GM10266 (cell line): ENCODE measurements at regions not wholly inside any gene's neighbourhood (a gene's known extent, or its start where the extent isn't known, plus 50 kb on each side); places are given as distances from the start of the nearest gene placed in this dataset.

Experiments
- DNase-seq: peaks from one replicate; pipeline ENCODE4 v3.0.0; 2012; ENCODE audit errors: extremely low spot score
- TF ChIP-seq, protein P1 (sequence below): IDR thresholded peaks from 2 replicates; pipeline ENCODE4 v1.5.1; 2012; ENCODE audit warnings: mild to moderate bottlenecking, low read depth; ENCODE audit not compliant: control insufficient read depth, insufficient read depth; ENCODE audit errors: missing control alignments

DNA sequence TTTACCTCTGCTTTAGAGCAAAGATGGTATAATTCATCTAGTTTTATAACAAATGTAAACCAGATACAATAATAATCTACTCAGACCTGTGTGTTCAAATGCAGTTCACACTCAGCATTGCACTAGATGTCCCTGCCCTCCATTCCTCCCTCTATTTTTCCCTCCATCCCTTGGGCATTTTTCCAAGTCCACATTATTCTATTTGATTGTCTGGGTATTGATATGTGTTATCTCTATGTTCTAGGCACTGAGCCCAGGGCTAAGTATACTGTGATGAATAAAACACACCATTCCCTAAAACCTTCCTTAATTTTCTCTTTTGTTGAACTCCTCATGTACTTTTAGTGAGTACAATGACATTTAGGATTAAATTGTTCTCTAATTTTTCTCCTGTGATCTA lies 66.2 kb upstream of the HMCN1 start:
- no peak for DNase-seq
- TF ChIP-seq, protein P1, sequence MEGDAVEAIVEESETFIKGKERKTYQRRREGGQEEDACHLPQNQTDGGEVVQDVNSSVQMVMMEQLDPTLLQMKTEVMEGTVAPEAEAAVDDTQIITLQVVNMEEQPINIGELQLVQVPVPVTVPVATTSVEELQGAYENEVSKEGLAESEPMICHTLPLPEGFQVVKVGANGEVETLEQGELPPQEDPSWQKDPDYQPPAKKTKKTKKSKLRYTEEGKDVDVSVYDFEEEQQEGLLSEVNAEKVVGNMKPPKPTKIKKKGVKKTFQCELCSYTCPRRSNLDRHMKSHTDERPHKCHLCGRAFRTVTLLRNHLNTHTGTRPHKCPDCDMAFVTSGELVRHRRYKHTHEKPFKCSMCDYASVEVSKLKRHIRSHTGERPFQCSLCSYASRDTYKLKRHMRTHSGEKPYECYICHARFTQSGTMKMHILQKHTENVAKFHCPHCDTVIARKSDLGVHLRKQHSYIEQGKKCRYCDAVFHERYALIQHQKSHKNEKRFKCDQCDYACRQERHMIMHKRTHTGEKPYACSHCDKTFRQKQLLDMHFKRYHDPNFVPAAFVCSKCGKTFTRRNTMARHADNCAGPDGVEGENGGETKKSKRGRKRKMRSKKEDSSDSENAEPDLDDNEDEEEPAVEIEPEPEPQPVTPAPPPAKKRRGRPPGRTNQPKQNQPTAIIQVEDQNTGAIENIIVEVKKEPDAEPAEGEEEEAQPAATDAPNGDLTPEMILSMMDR: no peak

DNA sequence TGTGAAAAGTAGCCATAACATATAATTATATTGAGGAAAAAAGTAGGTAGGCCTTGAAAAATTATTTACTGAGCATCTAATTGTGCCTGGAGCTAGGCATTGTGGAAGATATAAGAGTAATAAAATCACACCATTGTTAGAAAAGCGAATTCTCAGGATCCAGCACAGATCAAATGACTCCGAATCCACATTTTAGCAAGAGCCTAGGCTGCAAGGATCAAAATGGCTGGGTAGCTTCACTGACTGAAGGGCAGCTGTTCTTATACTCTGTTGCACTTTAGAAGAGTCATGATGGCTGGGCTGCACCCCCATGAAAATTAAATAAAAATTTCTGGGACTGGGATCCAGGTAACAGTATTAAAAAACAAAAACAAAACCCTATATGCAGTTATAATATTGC lies 67.6 kb upstream of the HMCN1 start:
- DNase-seq: no peak
- TF ChIP-seq, protein P1: no peak

DNA sequence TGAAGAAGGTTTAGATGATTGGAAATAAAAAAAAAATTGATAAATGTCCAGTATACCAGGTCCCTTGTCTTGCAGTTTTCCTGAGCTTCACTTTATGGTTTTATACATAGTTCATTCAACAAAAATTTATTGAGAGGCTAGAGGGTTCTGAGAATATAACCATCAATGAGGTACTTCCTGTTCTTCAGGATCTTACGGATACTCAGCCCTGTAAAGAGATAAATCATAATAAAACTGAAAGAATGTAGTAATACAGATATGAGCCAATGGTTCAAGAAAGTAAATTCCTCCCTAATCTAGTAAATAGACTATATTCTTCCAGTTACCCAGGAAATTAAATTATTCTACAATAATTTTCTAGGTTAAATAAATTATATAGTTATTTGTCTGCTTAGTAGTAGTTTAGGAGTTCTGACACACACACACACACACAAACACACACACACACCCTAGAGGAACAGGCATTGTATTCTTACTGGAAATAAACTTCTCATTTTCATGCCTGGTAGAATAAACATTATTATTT lies 70.4 kb upstream of the HMCN1 start:
- TF ChIP-seq, protein P1: no peak
- DNase-seq: no peak

DNA sequence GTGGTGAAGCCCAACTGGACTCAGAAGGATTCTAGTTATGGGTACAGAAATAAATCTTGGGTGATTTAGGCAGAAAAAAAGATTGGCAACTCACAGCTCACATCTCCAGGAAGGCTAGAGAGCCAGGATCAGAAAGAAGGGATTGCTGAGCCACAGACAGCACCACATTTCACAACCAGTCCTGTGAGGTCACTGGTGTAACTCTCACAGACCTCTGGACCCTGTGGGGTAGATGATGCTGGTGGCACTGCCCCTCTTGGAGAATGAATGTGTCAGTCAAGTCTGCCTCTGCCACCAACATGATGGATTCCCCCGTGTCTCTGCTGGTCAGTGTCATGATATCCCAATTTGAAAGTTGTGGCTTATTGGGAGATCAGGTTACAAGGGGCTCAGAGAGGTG lies 70.9 kb upstream of the HMCN1 start:
- TF ChIP-seq, protein P1: no peak
- DNase-seq: no peak

DNA sequence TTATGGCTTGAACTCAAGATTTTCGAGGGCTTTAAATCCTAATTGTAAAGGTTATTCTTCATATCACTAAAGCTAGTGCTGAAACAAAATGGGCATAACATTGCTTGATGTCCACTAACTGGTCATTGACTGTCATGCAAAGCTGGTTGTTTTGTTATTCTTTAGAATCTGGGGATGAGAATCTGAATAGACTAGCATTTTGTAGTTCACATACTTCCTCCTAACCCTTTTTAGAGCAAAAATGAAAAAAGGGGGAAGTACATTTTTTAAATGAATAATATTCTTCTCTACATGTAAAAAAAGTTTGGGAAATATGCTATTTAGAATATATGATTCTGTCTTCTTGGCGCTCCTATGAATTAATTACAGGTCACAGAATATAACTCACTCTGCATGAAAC lies 72.2 kb upstream of the HMCN1 start:
- DNase-seq: no peak
- TF ChIP-seq, protein P1: no peak

DNA sequence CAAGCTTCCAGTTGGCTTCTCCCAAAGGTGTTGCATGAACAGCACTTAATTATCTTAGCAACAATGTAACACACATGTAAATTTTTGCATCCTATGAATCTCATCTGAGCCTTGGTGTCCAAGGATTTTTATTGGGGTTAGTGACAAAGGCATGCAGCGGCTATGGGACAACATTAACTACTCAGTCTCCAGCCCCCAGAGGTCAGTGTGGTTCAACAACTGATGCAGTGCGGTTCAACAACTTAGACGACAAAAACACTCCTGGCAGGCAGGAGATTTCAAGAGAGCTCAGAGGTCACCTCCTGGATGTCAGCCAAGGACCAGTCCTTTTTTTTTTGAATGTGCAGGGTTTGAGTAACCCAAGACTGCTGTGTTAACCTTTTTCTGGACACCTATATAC lies 77.5 kb upstream of the HMCN1 start:
- TF ChIP-seq, protein P1: no peak
- no peak for DNase-seq

DNA sequence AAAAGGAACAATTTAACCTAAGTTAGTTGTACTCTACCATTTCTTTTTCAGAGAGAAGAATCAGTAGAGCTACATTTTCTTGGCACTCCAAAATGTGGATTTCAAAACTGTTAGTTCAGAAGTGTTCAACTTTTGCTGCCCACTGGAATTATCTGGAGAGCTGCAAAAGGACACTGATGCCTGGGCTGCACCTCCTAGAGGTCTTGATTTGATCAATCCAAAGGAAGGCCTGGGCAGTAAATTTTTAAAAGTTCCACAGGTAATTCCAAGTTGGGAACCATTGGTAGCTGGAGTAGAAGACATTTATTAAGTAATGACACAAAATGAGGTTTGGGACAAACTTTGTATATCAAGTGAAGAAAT lies 79.3 kb upstream of the HMCN1 start:
- no peak for DNase-seq
- TF ChIP-seq, protein P1: no peak
